HG03039 (cell line): ENCODE measurements at regions not wholly inside any gene's neighbourhood (a gene's known extent, or its start where the extent isn't known, plus 50 kb on each side); places are given as distances from the start of the nearest gene placed in this dataset.

Source experiments
- ATAC-seq: cut with Tn5 transposase; IDR thresholded peaks from one replicate; pipeline ENCODE4 v1.9.1; 2021; ENCODE audit warnings: mild to moderate bottlenecking, moderate library complexity; ENCODE audit not compliant: unreplicated experiment

DNA sequence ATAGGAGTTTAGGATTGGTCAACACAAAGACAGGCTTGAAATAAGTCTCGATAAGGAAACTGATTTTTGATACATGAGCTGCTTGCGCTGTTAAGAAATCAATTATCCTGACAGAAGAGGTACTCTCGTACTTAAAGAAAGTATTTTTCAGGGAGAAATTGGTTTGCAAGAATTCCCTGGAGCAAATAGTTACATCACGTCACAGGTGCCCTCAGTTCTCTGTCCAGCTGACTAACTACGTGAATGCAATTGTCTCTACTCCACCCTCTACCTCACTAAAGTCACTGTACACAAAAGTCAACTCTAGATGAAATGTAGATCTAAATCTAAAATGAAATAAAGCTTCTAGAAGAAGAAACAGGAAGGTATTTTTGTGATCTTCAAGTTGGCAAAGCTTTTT, 130.6 kb upstream of the KCNJ16 start:
- no peak for ATAC-seq

DNA sequence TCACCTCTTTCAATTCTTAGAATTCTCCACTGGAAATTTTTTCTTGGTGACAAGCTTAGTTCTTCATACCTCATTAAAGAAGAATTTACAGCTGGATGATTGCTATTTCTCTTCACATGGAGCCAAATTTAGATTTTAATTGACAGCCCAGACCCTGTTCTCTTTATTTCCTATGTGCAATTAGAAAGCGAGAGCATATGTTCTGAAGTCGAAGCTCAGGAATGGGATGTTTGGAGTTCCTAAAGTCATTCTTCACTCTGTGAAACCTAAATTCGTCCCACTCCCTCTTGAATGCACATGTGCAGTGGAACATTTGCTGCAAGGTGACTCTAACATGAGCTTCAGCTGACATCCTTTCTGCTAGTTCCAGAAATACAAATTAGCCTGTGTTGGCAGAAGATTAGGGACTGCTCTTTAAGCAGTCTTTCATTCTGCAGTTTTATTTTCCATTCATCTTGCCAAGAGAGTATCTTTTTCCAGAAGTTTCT, 129.3 kb upstream of the KCNJ16 start:
- ATAC-seq: no peak

DNA sequence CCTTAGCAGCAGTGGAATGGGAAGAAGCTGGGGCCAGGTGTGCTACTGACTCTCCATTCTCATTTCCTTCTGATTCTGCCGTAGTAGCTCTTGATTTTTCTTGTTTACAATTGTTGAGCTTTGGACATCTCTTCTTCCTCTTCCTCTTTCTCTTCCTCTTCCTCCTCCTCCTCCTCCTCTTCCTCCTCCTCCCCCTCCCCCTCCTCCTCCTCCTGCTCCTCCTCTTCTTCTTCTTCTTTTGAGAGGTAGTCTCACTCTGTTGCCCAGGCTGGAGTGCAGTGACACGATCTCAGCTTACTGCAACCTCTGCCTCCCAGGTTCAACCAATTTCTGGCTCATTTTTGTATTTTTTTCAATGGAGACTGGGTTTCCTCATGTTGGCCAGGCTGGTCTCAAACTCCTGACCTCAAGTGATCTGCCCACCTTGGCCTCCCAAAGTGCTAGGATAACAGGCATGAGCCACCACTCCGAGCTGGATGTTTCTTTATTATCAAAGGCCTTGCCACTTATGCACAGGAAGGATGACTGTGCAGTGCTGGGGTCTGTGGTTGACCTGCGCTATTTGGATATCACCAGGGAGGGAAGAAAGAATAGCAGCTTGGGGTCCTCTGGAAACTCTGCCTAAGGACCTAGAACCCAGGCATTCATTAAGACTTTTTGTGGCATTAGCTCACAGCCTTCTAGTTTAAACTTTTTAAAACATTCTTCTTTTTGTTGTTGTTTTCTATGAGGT, 127.8 kb upstream of the KCNJ16 start:
- no peak for ATAC-seq

GRCh38 chr17:69948406-69948805, 126.6 kb upstream of the KCNJ16 start:
- ATAC-seq: no peak

GRCh38 chr17:69949496-69949895, 125.5 kb upstream of the KCNJ16 start:
- ATAC-seq: no peak

GRCh38 chr17:69949973-69950695, 124.9 kb upstream of the KCNJ16 start:
- no peak for ATAC-seq

DNA sequence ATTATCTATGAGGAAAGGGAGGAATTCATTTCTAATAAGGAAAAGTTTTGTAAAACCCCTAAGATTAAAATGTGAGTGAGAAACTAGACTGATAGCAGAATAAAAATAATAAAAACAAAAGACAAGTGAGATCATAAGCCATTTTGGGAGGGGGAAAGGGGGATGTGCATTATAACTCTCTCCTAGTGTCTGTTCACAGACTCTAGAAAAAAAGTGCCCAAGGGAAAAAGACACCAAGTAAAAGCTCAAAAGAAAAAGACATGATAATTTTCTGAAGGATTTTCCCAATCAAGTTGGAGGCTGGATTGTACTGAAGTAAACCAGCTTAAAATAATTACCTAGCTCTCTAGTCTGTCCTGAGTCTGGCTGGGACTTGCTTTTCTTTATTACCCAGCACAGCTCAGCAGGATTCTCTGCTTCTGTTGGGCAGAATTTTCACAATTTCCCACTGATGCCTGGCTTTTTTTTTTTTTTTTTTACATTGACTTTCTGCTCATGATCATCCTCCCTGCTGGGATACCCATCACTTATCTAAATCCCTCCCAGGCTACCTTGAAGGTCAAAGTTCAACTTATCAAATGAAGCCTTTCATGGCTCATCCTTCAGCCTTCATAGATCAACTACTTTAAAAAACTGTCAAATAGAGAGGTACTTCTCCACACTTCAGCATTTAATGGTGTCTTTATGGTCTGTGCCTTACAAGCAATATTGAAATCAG, 124.2 kb upstream of the KCNJ16 start:
- ATAC-seq: no peak

DNA sequence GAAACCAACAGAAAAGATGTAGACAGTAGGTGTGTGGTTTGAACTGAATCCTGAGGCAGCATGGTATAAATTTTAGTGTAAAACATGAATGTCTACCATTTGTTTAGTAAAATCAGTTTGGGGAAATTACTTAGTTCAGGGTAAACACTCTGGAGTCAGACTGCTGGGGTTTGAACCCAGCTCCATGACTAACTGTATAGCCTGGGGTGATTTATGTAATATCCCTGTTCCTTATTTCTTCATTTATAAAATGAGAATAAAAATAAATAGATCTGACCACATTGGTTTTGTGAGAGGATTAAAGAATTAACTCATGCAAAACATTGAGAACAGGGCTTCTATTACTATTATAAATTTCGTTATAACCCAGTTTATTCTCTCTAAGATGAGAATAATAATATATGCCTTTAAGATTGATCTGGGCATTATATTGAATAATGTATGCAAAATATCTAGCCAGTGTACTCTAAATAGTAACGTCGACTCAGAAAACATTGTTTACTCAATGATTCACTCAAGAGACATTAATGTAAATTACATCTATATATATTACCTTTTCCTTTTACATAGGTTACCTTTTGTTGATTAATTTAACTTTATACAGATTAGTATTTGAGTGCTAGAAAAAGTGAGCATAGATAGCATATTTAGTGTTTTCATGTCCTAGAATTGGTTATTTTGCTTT, 120.6 kb upstream of the KCNJ16 start:
- ATAC-seq: no peak

DNA sequence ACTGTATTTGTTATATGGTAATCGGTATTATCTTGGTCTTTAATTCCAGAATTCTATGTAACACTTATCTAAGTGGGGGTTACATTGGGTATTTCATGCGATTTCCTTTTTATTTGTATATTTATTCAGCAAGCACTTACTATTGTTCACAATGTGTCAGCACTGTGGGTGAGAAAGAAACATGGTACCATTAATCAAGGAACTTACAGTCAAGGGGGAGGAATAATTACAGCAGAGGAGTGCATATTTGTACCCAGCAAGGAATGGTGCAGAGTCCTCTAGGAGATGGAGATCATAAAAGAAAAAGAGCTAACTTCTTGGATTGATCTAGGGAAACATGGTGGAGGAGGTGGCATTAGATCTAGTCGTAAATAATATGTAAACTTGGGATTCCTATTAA, 117.0 kb upstream of the KCNJ16 start:
- ATAC-seq: no peak

- ATAC-seq: no peak
Observed at GRCh38 chr17:69959283-69959682, 115.7 kb upstream of the KCNJ16 start.

- ATAC-seq: no peak
Observed at GRCh38 chr17:69960755-69961154, 114.3 kb upstream of the KCNJ16 start.

DNA sequence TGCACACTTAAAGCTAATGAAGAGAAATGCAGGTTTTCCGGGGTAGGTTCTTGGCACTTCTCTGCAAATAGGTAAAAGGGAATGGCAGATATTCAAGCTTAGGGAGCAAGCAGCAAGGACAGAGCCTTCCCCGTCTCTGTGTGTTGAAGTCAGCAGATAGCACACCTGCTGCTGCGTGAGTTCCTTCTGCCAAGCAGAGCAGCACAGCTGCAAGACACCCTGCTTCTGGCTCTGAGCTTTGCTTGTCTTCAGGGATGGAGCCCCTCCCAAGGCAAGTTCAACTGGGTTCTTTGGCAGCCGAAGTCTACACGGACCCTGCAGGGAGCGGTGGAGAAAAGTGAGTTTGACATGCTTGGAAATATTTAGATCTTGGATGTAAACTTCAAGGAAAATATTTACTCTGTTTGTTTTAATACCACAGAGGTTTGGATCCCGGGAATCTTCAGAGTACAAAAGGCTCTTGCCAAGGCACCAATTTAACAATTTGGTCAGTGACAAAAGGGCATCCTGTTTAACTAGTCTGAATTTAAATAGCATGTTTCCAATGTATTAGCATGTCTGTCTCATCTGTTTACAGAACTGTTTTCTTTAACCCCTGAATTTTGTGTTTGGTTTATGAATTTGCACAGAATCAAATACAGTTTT, 113.4 kb upstream of the KCNJ16 start:
- no peak for ATAC-seq

DNA sequence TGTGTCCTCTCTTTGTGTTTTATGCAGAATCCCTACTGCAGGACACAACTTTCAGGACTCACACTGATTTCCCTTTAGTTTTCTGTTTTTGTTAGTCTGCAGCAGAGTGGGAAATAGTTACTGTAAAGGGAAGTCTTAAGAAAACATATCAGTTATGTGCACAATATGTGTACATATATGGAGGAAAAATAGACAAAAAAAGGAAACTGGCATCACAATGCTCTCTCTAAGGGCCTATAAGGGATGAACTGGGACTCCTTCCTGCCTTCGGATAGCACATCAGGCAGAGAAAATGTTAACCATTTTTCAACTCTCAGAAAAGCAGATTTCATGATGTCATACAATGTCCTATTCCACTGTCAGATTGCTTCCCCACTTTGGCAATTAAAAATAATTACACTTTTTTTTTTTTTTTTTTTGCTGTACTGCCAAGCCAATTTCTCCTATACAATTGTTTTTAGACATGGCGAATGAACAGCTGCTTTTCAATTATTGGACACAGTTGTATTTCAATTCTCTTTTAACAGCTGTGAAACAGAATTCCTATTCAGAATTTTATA, 112.5 kb upstream of the KCNJ16 start:
- no peak for ATAC-seq

- no peak for ATAC-seq
Observed at GRCh38 chr17:69967910-69968411, 107.1 kb upstream of the KCNJ16 start.

DNA sequence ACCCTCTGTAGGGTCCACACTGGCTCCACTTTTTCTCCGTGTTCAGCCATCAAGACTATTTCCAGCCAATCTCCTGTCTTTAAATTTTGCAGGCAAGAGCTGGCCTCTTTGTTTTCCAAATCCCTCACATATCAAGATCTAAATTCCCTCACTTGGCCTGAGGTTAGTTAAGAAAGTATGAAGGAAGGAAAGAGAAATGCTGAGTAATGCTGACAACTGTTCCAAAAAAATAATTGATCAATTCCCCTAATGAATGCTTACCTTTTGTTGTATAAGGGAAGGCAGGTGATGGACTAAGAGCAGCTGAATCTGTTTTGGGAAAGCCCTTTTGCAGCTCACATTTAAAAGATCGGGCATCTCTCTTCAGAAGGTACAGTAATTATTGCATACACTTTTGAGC, 105.1 kb upstream of the KCNJ16 start:
- ATAC-seq: no peak

DNA sequence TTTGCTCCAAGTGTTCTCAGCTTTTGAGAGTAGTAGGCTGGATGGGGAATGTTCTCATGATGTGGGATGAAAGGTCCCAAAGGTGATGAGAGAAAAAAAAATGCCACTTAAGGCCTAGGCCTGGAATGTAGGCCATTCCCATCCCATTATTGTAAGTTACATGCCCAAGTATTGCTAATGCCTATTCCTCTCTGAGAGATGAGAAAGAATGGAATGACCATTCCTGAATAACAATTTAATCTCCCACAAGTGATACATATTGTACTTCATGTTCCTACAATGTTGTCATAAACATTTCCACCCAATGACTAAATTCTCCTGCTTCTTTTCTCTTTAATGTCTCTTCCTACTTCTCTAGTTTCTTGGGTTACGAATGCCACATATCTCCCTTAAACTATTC, 102.8 kb upstream of the KCNJ16 start:
- no peak for ATAC-seq

GRCh38 chr17:69975808-69976207, 99.2 kb upstream of the KCNJ16 start:
- no peak for ATAC-seq

- ATAC-seq: no peak
Observed at GRCh38 chr17:69978056-69978646, 96.9 kb upstream of the KCNJ16 start.

DNA sequence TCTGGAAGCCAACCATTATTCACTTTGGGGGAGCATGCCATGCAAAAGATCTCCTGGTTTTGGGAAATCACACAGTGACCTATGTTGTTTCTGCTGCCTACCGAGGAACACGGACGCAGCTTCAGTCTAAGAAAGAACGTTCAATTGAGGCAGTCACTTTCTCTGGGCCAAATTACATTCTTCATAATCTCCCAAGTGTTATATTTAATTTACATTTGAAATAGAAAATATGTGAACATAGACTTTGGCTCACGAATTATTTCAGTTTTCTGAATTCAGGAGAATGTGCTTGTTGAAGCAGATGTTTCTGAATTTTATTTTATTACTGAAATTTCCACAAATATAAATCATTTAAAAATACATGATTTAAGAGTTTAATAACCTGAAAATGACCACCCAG, 93.6 kb upstream of the KCNJ16 start:
- no peak for ATAC-seq

- ATAC-seq: no peak
Observed at GRCh38 chr17:69995476-69995875, 79.5 kb upstream of the KCNJ16 start.
